ENCODE measurements at regions not wholly inside any gene's neighbourhood (a gene's known extent, or its start where the extent isn't known, plus 50 kb on each side); places are given as distances from the start of the nearest gene placed in this dataset.

DNA sequence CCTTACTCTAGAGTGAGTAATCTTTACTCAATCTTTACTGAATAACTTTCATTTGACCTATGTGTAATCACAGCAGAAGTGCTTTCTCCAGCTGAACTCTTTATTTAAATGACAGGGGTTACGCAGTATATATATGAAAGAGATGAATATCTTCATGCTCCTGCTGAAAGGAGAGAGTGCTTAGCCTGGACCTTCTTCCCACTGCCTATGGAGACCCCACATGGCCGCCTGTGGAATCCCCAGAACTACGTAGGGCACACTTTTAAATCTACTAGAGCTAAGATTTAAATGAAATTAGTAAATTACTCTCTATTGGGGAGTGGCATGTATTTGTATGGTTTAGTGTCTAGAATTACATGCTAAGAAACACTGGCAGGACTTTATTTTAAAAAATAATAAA lies 391.2 kb downstream of the ANKRD50 start:
- TF ChIP-seq EZH2 (IDR thresholded peaks at IDR 0.05; ENCODE audit: borderline replicate concordance, low read length) = no peak
- TF ChIP-seq, protein P1, sequence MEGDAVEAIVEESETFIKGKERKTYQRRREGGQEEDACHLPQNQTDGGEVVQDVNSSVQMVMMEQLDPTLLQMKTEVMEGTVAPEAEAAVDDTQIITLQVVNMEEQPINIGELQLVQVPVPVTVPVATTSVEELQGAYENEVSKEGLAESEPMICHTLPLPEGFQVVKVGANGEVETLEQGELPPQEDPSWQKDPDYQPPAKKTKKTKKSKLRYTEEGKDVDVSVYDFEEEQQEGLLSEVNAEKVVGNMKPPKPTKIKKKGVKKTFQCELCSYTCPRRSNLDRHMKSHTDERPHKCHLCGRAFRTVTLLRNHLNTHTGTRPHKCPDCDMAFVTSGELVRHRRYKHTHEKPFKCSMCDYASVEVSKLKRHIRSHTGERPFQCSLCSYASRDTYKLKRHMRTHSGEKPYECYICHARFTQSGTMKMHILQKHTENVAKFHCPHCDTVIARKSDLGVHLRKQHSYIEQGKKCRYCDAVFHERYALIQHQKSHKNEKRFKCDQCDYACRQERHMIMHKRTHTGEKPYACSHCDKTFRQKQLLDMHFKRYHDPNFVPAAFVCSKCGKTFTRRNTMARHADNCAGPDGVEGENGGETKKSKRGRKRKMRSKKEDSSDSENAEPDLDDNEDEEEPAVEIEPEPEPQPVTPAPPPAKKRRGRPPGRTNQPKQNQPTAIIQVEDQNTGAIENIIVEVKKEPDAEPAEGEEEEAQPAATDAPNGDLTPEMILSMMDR (IDR thresholded peaks at IDR 0.05; ENCODE audit: low read length) = no peak
